HepG2 (cell line): ENCODE measurements at regions not wholly inside any gene's neighbourhood (a gene's known extent, or its start where the extent isn't known, plus 50 kb on each side); places are given as distances from the start of the nearest gene placed in this dataset.

Experiments
- ATAC-seq: fragments of 200-7000 bp; cut with Tn5 transposase; 3 replicates; pipeline ENCODE4 v1.9.1; 2020; ENCODE audit warnings: mild to moderate bottlenecking, moderate library complexity
- BruUV-seq: library from RNA; stranded (reverse); fragments of 400-500 nt; replicated peaks from 2 replicates; lab custom pipeline; 2021; lab: Mats Ljungman, UMichigan
- CTCF ChIA-PET: fragments of 300-600 bp; formaldehyde crosslinking; extraction: SDS; loops from one replicate; lab custom pipeline; 2021; ENCODE audit warnings: low total read pairs, inconsistent platforms, low intra/inter-chr PET ratio; lab: Yijun Ruan, JAX
- POLR2A ChIA-PET: fragments of 350-600 bp; sonication (Branson Sonifier 250); formaldehyde crosslinking; loops from one replicate; lab custom pipeline; 2020; ENCODE audit warnings: antibody characterized with exemption, inconsistent platforms; lab: Yijun Ruan, JAX
- DNase-seq: peaks from one replicate; pipeline ENCODE4 v3.0.0-alpha.2; 2015; ENCODE audit warnings: low spot score
- FAIRE-seq: peaks from 3 replicates; lab custom pipeline; 2011; peaks lifted over from hg19 to GRCh38; lab: Jason Lieb, UNC
- H2AFZ ChIP-seq: one replicate; pipeline ENCODE4 v1.6.1; 2011; ENCODE audit warnings: low read length, inconsistent platforms
- H3K27ac ChIP-seq: fragments of 300-600 bp; 3 replicates; pipeline ENCODE4 v1.8.0; 2011; ENCODE audit warnings: mixed run types, mild to moderate bottlenecking, mixed read lengths, low read length, inconsistent platforms; ENCODE audit not compliant: insufficient read depth; ENCODE audit errors: extremely low read length
- H3K27me3 ChIP-seq, 2 experiments: fragments of 200-600 bp in 1 of 2; 2 replicates in 1 of 2; 3 replicates in 1 of 2; pipeline versions ENCODE4 v1.6.0 to v1.8.0; 2011; ENCODE audit warnings: low read length in 2 of 2, mild to moderate bottlenecking in 2 of 2, moderate library complexity in 2 of 2, inconsistent platforms in 1 of 2; ENCODE audit not compliant: insufficient read depth in 2 of 2, control insufficient read depth in 1 of 2
- H3K36me3 ChIP-seq, 2 experiments: fragments of 200-600 bp in 1 of 2; replicated peaks in 1 of 2; 2 replicates in 1 of 2; 3 replicates in 1 of 2; pipeline versions ENCODE4 v1.5.1 to v1.8.0; 2011; ENCODE audit warnings: low read length in 2 of 2, inconsistent platforms in 1 of 2; ENCODE audit not compliant: insufficient read depth in 2 of 2, control insufficient read depth in 1 of 2
- H3K4me1 ChIP-seq: 2 replicates; pipeline ENCODE4 v1.5.1; 2012; ENCODE audit warnings: low read length, inconsistent platforms; ENCODE audit not compliant: insufficient read depth
- H3K4me2 ChIP-seq: 2 replicates; pipeline ENCODE4 v1.6.0; 2011; ENCODE audit warnings: low read depth, low read length, inconsistent platforms
- H3K4me3 ChIP-seq, 3 experiments: fragments of 200-600 bp in 1 of 3; sonication (generic), shearing (Covaris generic) in 1 of 3; replicated peaks in 1 of 3; 2 replicates each; pipeline ENCODE4 v1.5.1; 2011 to 2016; ENCODE audit warnings: low read length in 3 of 3, inconsistent platforms in 2 of 3, low read depth in 2 of 3, mild to moderate bottlenecking in 2 of 3, control low read depth in 1 of 3, mixed read lengths in 1 of 3; ENCODE audit not compliant: insufficient read depth in 1 of 3
- H3K79me2 ChIP-seq: one replicate; pipeline ENCODE4 v1.6.1; 2011; ENCODE audit warnings: low read length, inconsistent platforms; ENCODE audit not compliant: insufficient read depth
- H3K9ac ChIP-seq: 2 replicates; pipeline ENCODE4 v1.6.0; 2011; ENCODE audit warnings: mild to moderate bottlenecking, low read depth, low read length, inconsistent platforms; ENCODE audit not compliant: insufficient read depth
- H3K9me3 ChIP-seq: 2 replicates; pipeline ENCODE4 v1.5.1; 2012; ENCODE audit warnings: mild to moderate bottlenecking, low read length
- H4K20me1 ChIP-seq: 2 replicates; pipeline ENCODE4 v1.6.0; 2011; ENCODE audit warnings: inconsistent platforms, mild to moderate bottlenecking, low read length, moderate library complexity; ENCODE audit not compliant: insufficient read depth
- ATF7 ChIP-seq, 2 experiments: fragments of 450-650 bp in 1 of 2; sonication (generic) in 1 of 2; formaldehyde crosslinking in 1 of 2; IDR thresholded peaks; 2 replicates each; pipeline versions ENCODE4 v1.4.0 to v1.6.1; 2016 to 2020; ENCODE audit warnings: antibody characterized with exemption in 1 of 2, mild to moderate bottlenecking in 1 of 2, missing genetic modification reagents in 1 of 2
- DNMT3B ChIP-seq: conservative IDR thresholded peaks from 2 replicates; pipeline ENCODE4 v1.6.1; 2016; ENCODE audit warnings: missing biosample characterization, control low read depth
- HMGXB4 ChIP-seq, 2 experiments: sonication (generic) in 1 of 2; formaldehyde crosslinking in 1 of 2; IDR thresholded peaks; 2 replicates each; pipeline versions ENCODE4 v1.4.0 to v1.6.1; 2018 to 2020; ENCODE audit warnings: missing genetic modification reagents in 2 of 2, borderline replicate concordance in 1 of 2, low read depth in 1 of 2, mild to moderate bottlenecking in 1 of 2, missing biosample characterization in 1 of 2
- KLF12 ChIP-seq: sonication (generic); formaldehyde crosslinking; IDR thresholded peaks from 2 replicates; pipeline ENCODE4 v1.4.0; 2020; ENCODE audit warnings: missing genetic modification reagents, borderline replicate concordance
- PBX2 ChIP-seq: IDR thresholded peaks from 2 replicates; pipeline ENCODE4 v1.6.1; 2016; ENCODE audit warnings: control low read depth
- REXO4 ChIP-seq: sonication (generic); formaldehyde crosslinking; IDR thresholded peaks from 2 replicates; pipeline ENCODE4 v1.8.0; 2022; ENCODE audit warnings: missing genetic modification reagents, mild to moderate bottlenecking, borderline replicate concordance
- SIX4 ChIP-seq: sonication (generic); formaldehyde crosslinking; IDR thresholded peaks from 2 replicates; pipeline ENCODE4 v1.4.0; 2020; ENCODE audit warnings: missing genetic modification reagents
- TRIM22 ChIP-seq: fragments of 450-650 bp; IDR thresholded peaks from 2 replicates; pipeline ENCODE4 v1.6.1; 2017
- TSC22D2 ChIP-seq: sonication (generic); formaldehyde crosslinking; IDR thresholded peaks from 2 replicates; pipeline ENCODE4 v1.5.1; 2020; ENCODE audit warnings: missing genetic modification reagents, mild to moderate bottlenecking, borderline replicate concordance
- ZFP36 ChIP-seq: fragments of 150-350 bp; IDR thresholded peaks from 2 replicates; pipeline ENCODE4 v1.6.1; 2018; ENCODE audit warnings: borderline replicate concordance, low read length, low read depth; ENCODE audit not compliant: partially characterized antibody
- ZFP41 ChIP-seq: sonication (generic); formaldehyde crosslinking; IDR thresholded peaks from 2 replicates; pipeline ENCODE4 v1.4.0; 2020; ENCODE audit warnings: mild to moderate bottlenecking, missing genetic modification reagents, borderline replicate concordance
- ZNF451 ChIP-seq: sonication (generic); formaldehyde crosslinking; IDR thresholded peaks from 2 replicates; pipeline ENCODE4 v1.5.0; 2020; ENCODE audit warnings: mild to moderate bottlenecking, missing genetic modification reagents
- ZNF496 ChIP-seq: sonication (generic); formaldehyde crosslinking; IDR thresholded peaks from 2 replicates; pipeline ENCODE4 v1.8.1; 2023; ENCODE audit warnings: mild to moderate bottlenecking, moderate library complexity, missing genetic modification reagents; ENCODE audit not compliant: insufficient replicate concordance
- ZNF549 ChIP-seq: sonication (generic); formaldehyde crosslinking; IDR thresholded peaks from 2 replicates; pipeline ENCODE4 v1.5.0; 2020; ENCODE audit warnings: missing genetic modification reagents
- ZNF883 ChIP-seq: sonication (generic); formaldehyde crosslinking; IDR thresholded peaks from 2 replicates; pipeline ENCODE4 v1.5.1; 2020; ENCODE audit warnings: mild to moderate bottlenecking, missing genetic modification reagents; ENCODE audit errors: not compliant biosample characterization
- WGBS: methylation state at CpG from one replicate; pipeline ENCODE4 v1.1.6; 2017; ENCODE audit warnings: low lambda C conversion rate; 5-methylcytosine and 5-hydroxymethylcytosine counted together
- in situ Hi-C: cut with HindIII; loops from 2 replicates; pipeline ENCODE4 v1.10.0; 2017; ENCODE audit warnings: low pct_unique_long_range_greater_than_20kb; ENCODE audit not compliant: extremely low pct_ligation_motif_present
- intact Hi-C: fragments of 100-400 bp; cut with micrococcal nuclease; formaldehyde crosslinking; loops from one replicate; pipeline ENCODE4 v1.10.0; 2022; ENCODE audit not compliant: unreplicated experiment

- Histone ChIP-seq H3K79me2 (no peaks in the 10 kb centered on the region), H3K9ac (no peak overlapping the region), H2AFZ (no peak overlapping the region), H3K4me2 (no peak overlapping the region), H3K4me1 (no peaks in the 10 kb centered on the region), H4K20me1 (no peaks in the 10 kb centered on the region), H3K9me3 (no peaks in the 10 kb centered on the region), H3K36me3 (no peaks in the 10 kb centered on the region), H3K27me3 (no peaks in the 10 kb centered on the region), H3K27ac (no peak overlapping the region), H3K4me3 (no peak overlapping the region)
- TF ChIP-seq ATF7 (IDR thresholded peaks at IDR 0.05) (no peak), ATF7 (CRISPR knock-in tag; IDR thresholded peaks at IDR 0.05) (no peak), ZNF496 (CRISPR knock-in tag) (no peak), ZFP41 (CRISPR knock-in tag) (no peak), HMGXB4 (CRISPR knock-in tag; IDR thresholded peaks at IDR 0.05; ENCODE audit: borderline replicate concordance in 1 of 2, low read depth in 1 of 2) (no peak), REXO4 (CRISPR knock-in tag) (no peak), SIX4 (no peak), PBX2 (CRISPR knock-in tag) (no peak), KLF12 (CRISPR knock-in tag) (no peak), TSC22D2 (CRISPR knock-in tag) (no peak), ZFP36 (no peak), TRIM22 (no peak), DNMT3B (CRISPR knock-in tag) (no peak), ZNF883 (CRISPR knock-in tag) (no peak), ZNF549 (CRISPR knock-in tag) (no peak), ZNF451 (CRISPR knock-in tag) (no peak)
- 1% methylated on average over 3 of the region's 3 CpGs for WGBS
- FAIRE-seq (no peak), DNase-seq (no peak), ATAC-seq (no peak)
- in situ Hi-C loops, result no loop called here
- ChIA-PET CTCF (no interaction called here), POLR2A (no interaction called here)
- intact Hi-C loops, result no loop called here
- BruUV-seq, result no TSS peak
Observed at GRCh38 chr1:58152697-58153096, 393.8 kb downstream of the OMA1 start.
